GM08714 (cell line): ENCODE measurements at regions not wholly inside any gene's neighbourhood (a gene's known extent, or its start where the extent isn't known, plus 50 kb on each side); places are given as distances from the start of the nearest gene placed in this dataset.
A peak's percentile ranks its signal among the peaks of the same experiment; 100 is the strongest.

ENCODE experiments used
- H3K4me3 ChIP-seq: fragments of 200-500 bp; sonication (Bioruptor generic); 2 replicates; pipeline ENCODE4 v1.5.1; 2014; ENCODE audit warnings: mild to moderate bottlenecking, low read length, inconsistent platforms
- ZNF274 ChIP-seq: IDR thresholded peaks from 2 replicates; pipeline ENCODE4 v1.6.1; 2012; ENCODE audit warnings: mild to moderate bottlenecking, low read depth, low read length

DNA sequence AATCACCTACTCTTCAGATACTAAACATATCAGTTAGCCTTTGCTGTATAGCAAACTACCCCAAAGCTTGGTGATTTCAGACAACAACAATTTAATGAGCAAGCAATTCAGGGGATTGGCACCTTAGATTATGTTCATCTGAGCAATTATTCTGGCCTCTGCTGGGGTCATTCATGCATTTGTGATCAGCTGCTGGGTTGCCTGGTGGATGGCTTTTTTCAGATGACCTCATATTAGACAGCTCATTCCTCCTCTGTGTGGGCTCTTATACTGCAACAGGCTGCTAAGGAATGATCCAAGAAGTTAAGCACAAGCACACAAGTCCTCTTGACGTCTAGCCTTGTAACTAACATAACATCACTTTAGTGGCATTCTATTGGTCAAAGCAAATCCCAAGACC, 153.0 kb upstream of the PPP1R2C start:
- no peak overlapping the region for H3K4me3 ChIP-seq
- no peak for TF ChIP-seq ZNF274

- H3K4me3 ChIP-seq: no peak overlapping the region
- no peak for TF ChIP-seq ZNF274
Measured at GRCh38 chrX:42933187-42933586, 155.2 kb upstream of the PPP1R2C start.

DNA sequence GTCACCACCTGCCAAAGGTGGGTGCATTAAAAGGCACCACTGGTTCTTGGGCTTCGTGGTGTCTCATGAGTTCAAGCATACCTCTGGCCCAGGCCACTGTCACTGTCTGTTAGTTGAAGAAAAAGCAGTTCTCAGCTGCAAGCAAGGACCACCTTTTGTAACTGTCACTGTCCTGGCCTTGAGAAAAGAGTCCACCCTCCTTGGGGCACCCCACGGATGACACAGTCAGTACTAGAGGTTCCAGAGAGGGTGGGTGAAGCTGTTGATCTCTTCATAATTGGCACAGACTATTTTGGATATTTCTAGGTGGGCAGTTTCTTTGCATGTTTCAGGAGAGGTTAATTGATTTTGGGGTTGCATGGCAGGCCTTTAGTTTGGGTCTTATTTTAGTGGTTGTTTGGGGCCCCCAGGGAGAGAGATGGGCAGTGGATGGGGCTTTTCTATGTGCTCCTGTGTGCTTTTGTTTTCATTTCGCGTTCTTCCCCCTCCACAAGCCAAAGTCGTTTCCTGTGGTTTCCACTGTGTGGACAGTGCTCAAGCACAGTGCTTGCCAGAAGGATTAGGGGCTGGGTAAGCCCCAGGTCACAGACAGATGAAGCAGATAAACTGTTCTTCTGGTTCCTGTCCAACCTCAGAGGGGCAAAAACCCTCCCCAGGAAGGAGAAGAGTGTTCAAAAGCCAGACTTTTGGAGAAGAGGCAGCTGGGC, 156.2 kb upstream of the PPP1R2C start:
- peak overlapping the region; percentile 2; the same call in 1 of the 2 replicates for H3K4me3 ChIP-seq
- no peak for TF ChIP-seq ZNF274

- no peak for TF ChIP-seq ZNF274
- H3K4me3 ChIP-seq: no peak overlapping the region
Measured at GRCh38 chrX:42941671-42942070, 163.7 kb upstream of the PPP1R2C start.

DNA sequence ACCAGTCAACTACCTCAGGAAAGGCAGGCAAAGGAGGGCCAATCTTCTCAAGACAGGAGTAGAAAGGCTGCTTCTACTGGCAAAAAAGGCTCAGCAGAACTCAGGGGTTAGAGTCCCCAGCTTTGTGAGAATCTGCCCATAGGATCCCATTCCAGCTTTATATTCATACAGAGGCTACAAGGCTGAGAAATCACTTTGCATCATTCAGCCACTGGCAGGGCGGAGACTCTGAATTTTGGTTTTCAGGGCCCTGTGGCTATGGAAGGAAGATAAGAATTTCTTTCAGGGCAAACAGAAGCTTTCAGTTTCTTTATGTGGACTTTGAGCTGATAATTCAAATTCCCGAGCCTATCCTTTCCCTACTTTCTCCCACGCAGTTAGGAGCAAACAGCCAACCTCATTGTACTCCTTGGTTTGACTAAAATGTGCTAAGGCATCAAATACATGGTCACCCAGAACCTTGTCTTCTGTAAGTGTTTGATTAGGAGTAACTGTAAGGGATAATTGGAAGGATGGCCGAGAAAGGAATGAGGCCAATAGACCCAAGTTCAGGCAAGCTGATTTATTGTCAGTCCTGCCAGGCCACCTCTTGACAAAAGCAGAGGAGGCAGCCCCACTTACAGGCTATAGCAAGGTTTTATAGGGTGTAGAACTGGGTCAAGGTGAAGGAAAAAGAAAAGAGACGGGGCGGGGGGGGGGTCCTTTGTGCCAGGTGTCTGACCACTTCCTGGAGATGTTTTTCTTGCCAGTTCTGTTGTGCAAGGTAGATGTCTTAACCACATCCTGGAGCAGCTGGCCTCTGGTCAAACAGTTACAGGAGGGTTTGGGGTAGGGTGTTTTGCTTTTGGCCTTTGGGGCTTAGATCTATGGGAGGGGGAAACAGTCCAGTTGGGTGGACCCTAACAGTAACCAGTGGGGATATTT, 165.3 kb upstream of the PPP1R2C start:
- no peak for TF ChIP-seq ZNF274
- no peak overlapping the region; the same call in 1 of the 2 replicates for H3K4me3 ChIP-seq

DNA sequence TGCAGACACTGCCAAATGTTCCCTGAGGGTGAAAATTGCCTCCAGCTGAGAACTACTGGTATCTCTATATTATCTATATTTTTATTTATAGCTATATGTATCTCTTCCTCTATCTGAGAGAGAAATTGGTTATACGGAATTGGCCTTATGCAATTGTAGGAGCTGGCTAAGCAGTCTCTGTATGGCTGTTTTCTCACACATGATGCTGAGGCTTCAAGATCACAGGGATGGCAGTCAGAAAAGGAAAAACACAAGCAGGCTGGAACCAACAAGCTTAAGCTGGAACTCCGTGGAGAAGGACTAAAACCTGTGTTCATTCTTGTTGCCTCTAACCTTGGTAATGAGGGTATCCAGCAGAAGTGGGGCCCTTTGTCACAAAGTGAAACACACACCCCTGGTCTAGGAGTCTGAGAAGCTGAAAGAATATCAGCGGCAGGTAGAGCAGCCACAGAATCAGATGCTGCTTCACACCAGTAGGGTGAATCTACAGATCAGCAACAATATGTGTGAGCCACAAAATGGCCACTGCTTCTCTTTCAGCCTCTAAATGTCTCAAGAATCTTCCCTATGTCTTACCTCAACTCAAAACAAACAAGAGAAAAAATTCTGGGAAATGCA, 166.5 kb upstream of the PPP1R2C start:
- H3K4me3 ChIP-seq: no peak overlapping the region

DNA sequence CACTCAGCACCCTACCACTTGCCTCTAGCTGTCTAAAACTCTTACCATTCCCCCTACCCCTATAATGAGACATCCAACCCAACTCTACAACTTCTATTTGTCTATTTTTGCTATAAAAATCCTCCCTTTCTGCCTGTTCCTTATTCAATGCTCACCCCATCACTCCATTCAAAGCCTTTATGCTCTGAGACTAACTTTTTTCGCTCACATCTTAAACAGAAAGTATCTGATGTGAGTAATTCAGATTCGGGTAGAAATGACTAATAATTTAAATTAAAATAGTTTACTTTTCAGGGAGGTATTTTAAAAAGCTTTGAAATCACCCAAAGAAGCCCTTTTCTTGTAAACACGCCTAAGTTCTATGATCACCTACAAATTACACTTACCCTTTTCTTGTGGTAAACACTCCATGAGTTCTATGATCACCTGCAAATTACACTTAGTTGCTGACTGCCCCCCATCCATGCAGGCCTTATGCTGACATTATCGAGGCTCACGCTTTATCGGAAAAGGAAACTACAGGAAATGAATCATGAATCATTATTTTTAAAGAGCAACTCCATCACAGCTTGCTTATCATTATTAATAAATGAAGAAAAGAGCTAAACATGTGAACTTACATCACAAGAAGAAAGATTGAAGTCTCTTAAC, 168.7 kb upstream of the PPP1R2C start:
- TF ChIP-seq ZNF274: no peak
- H3K4me3 ChIP-seq: no peak overlapping the region

More for the DNA sequence above, 166.5 kb upstream of the PPP1R2C start:
- no peak for TF ChIP-seq ZNF274

DNA sequence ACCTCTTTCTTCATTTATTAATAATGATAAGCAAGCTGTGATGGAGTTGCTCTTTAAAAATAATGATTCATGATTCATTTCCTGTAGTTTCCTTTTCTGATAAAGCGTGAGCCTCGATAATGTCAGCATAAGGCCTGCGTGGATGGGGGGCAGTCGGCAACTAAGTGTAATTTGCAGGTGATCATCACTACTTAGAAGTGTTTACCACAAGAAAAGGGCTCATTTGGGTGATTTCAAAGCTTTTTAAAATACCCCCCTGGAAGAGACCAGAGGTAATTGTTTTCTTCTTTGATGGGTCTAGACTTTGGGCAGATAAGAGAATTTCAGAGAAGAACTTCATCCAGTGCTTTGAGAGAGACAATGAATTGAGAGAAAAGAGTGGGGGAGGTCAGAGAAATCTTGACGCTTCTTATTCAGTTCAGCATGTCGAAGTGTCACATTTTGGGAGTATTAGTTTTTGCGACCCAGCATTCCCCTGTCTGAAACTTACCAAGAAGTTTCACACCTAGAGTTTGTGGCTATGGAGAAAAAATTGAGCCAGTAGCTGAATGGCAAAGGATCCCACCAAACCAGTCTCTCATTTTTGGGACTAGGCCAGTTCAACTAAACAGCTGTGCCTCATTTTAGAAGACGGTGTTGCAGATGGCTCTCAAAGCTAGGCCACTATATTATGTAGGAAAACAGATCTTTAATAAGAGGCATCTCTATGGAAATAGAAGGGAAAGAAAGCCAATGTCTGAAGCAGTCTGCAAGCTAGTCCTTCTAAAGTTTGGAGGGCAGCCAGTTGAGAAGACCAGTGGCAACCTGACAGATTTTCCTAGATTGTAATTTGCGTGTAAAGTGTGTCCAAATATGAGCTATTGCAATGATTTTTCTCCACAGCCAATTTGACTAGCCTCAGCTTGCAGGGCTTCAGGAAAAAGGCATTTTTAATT, 171.0 kb upstream of the PPP1R2C start:
- no peak overlapping the region for H3K4me3 ChIP-seq
- TF ChIP-seq ZNF274: no peak

DNA sequence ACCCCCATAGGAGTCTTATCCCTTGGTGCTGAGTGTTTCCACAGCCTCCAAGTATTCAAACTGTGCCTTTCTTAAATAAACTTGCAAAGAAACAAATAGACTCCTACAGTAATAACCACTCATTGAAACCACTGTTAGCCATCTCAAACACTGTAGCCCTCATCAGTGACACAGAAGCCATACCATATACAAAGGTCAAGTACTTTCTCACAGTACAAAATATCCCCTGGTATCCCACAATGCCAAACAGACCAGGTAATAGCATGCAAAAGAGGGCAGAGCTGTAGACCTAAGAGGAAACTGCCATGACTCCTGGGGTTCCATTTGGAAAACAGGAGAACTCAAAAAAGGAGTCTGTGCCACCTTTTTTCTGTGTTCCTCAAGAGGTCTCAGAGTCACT, 173.8 kb upstream of the PPP1R2C start:
- TF ChIP-seq ZNF274: no peak
- no peak overlapping the region for H3K4me3 ChIP-seq

GRCh38 chrX:42952621-42953020, 174.7 kb upstream of the PPP1R2C start:
- H3K4me3 ChIP-seq: no peak overlapping the region
- no peak for TF ChIP-seq ZNF274

DNA sequence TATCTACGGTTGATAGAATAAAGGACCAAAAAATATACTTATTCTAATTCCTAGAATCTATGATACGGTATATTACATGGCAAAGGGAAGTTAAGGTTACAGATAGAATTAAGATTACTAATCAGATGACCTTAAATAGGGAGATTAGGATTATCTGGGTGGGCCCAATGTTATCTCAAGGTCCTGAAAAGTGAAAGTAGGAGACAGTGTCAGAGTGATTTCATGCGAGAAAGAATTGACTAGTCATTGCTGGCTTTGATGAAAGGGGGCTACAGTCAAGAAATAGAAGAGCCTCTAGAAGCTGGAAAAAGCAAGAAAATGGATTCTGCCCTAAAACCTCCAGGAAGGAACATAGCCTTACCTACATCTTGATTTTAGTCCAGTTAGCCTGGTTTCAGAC, 176.9 kb upstream of the PPP1R2C start:
- TF ChIP-seq ZNF274: no peak
- no peak overlapping the region for H3K4me3 ChIP-seq

DNA sequence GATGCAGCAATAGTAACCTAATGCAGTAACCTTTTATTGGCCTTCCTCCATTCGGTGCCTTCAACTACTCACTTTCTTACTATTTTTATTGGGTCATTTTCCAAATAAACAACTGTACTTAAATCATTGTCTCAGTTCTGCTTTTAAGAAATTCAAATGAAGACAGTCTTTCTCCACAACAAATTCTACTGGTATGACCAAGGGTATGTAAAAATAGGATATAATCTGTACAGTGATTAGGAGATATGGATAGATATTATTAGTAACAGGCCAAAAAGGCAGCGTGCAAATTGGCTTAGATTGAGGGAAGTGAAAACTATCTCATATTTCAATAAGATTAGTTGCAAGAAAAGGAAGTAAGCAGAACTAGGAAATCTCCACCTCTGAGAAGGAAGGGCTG, 177.4 kb upstream of the PPP1R2C start:
- no peak overlapping the region for H3K4me3 ChIP-seq
- no peak for TF ChIP-seq ZNF274

DNA sequence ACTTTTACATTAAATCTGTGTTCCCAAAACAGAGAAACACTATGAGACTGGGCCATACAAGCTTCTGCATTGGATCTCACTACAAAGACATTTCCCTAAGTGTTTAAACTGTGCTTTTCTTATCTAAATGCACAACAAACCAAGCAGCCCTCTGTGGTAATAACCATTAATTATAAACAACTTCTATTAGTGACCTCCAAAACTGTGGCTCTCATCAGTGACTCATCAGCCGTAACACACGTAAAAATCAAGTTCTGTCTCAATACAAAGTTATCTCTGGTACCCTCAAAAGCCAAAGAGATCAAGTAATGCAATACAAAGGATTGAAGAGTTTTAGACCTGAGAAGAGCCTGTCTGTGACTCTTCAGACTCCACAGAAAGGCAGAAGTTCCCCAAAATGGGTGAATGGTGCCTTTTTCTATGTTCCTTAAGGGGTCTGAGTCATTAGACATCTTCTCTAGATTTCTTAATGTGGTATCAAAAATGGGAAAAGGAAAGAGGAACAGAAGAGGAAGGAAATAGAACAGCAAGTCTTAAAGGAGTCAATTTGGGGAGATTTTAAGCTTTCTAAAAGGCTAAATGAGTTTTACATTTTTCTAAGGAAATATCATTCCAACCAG, 189.8 kb upstream of the PPP1R2C start:
- TF ChIP-seq ZNF274: no peak
- H3K4me3 ChIP-seq: no peak overlapping the region
